ENCODE measurements at regions not wholly inside any gene's neighbourhood (a gene's known extent, or its start where the extent isn't known, plus 50 kb on each side); places are given as distances from the start of the nearest gene placed in this dataset.
A peak's percentile ranks its signal among the peaks of the same experiment; 100 is the strongest.
"Not testable (repeated sequence)": the region's sequence is repeated elsewhere in the genome, so short reads cannot be mapped to it uniquely, and the experiment has no call there.

DNA sequence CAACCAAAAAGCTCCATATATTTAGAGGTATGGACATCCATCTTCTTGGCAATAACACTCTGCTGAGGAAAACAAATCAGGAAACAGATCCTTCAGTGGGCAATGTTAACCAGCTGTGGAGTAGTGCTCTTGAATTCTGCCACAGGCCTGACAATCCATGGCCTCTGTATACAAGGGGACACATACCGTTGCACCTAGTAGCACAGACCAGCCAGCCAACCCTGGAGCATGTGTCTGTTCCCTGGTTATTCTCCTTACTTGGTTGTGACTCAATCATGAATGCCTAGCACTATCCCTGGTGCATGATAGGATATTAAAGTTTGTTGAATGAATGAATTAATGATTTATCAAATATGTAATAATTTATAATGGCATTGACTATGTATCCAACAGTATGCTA, 261.4 kb upstream of the MGAT5 start:
- Histone ChIP-seq H3K9me3 (no peaks in the 10 kb centered on the region), H3K4me3 (no peak overlapping the region), H3K27ac (no peak overlapping the region), H3K4me1 (peaks cover 0 to 8% (median 0%) of the 10 kb centered on the region in 3 donors), H3K36me3 (no peaks in the 10 kb centered on the region), H3K27me3 (no peaks in the 10 kb centered on the region)
- TF ChIP-seq POLR2A (IDR thresholded peaks at IDR 0.05), result no peak
- no peak for TF ChIP-seq POLR2AphosphoS5 (IDR thresholded peaks at IDR 0.05)
- TF ChIP-seq, protein P1, sequence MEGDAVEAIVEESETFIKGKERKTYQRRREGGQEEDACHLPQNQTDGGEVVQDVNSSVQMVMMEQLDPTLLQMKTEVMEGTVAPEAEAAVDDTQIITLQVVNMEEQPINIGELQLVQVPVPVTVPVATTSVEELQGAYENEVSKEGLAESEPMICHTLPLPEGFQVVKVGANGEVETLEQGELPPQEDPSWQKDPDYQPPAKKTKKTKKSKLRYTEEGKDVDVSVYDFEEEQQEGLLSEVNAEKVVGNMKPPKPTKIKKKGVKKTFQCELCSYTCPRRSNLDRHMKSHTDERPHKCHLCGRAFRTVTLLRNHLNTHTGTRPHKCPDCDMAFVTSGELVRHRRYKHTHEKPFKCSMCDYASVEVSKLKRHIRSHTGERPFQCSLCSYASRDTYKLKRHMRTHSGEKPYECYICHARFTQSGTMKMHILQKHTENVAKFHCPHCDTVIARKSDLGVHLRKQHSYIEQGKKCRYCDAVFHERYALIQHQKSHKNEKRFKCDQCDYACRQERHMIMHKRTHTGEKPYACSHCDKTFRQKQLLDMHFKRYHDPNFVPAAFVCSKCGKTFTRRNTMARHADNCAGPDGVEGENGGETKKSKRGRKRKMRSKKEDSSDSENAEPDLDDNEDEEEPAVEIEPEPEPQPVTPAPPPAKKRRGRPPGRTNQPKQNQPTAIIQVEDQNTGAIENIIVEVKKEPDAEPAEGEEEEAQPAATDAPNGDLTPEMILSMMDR (IDR thresholded peaks at IDR 0.05), result no peak
- TF ChIP-seq EP300 (IDR thresholded peaks at IDR 0.05), result no peak
- no peak for ATAC-seq
- 83 to 100% methylated on average over 1 of the region's 1 CpG for WGBS, 2 donors (ENCODE audit: low coverage in 1 of 2)

DNA sequence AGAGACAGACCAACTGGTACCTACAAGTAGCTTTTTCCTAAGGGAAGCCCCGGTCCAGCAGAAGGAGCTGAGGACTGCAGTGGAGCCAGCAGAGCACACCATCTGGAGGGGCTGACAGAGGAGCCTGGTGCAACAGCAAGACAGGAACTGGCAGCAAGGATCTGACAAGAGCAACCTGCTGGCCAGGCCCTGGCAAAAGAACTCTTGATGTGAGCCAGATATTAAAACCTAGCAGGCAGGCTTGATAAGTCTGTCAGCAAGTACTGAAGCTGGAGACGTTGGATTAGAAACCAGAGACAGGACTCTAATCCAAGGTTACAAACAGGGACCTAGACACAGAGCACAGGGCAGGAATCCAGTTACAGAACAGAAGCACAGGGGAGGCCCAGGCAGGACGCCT, 260.7 kb upstream of the MGAT5 start:
- H3K4me3 ChIP-seq, result no peak overlapping the region

DNA sequence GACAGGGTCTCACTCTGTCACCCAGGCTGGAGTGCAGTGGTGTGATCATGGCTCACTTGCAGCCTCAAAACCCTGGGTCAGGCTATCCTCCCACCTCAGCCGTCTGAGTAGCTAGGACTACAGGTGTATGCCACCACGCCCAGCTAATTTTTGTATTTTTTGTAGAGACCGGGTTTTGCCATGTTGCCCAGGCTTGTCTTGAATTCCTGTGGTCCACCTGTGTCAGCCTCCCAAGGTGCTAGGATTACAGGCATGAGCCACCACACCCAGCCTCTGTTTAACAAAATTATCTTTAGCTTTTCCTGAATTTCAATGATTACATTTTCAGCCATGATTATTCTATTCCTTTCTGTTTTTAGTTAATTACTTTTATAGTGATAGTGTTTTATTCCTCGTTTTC, 255.1 kb upstream of the MGAT5 start:
- H3K27ac ChIP-seq, H3K4me1 ChIP-seq, H3K4me3 ChIP-seq, H3K27me3 ChIP-seq, H3K9me3 ChIP-seq, H3K36me3 ChIP-seq, ATAC-seq: not testable (repeated sequence)
- 70 to 82% methylated on average over 1 to 4 of the region's 4 CpGs for WGBS, 2 donors (ENCODE audit: low coverage in 1 of 2)

More for the DNA sequence above, 260.7 kb upstream of the MGAT5 start:
- H3K4me1 ChIP-seq, result peaks cover 0 to 8% (median 0%) of the 10 kb centered on the region in 3 donors
- peak; percentile 48 for ATAC-seq
- H3K27ac ChIP-seq, result no peak overlapping the region
- WGBS, 2 donors (ENCODE audit: low coverage in 1 of 2), result 19 to 29% methylated on average over 3 of the region's 3 CpGs
- H3K9me3 ChIP-seq, result no peaks in the 10 kb centered on the region
- H3K36me3 ChIP-seq, result no peaks in the 10 kb centered on the region
- TF ChIP-seq, protein P1 (IDR thresholded peaks at IDR 0.05), result no peak
- TF ChIP-seq EP300 (IDR thresholded peaks at IDR 0.05), result no peak
- TF ChIP-seq POLR2AphosphoS5 (IDR thresholded peaks at IDR 0.05), result no peak
- no peak for TF ChIP-seq POLR2A (IDR thresholded peaks at IDR 0.05)
- no peaks in the 10 kb centered on the region for H3K27me3 ChIP-seq

DNA sequence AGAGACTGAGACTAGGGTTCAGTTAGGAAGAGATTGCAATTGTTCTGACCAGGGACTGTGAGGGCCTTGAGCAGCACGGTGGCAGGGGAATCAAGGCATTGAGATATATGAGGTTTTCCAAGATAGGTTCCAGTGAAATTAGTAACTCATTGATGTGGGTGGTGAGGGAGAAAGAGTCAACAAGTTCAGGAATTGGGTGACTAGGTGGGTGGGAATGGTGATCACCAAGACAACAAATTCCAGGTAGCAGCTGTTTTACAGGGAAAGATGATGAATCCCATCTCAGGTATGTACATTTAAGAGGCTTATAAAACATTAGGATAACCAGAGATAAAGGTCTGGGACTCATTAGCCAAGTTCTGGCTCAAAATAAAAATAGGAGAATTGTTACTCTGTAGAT, 251.5 kb upstream of the MGAT5 start:
- no peak for ATAC-seq
- Histone ChIP-seq H3K4me3 (no peak overlapping the region), H3K4me1 (no peaks in the 10 kb centered on the region), H3K27ac (no peak overlapping the region), H3K36me3 (no peaks in the 10 kb centered on the region), H3K9me3 (no peaks in the 10 kb centered on the region), H3K27me3 (no peaks in the 10 kb centered on the region)
- 100% methylated on average over 1 of the region's 1 CpG for WGBS, 2 donors (ENCODE audit: low coverage in 1 of 2)
- no peak for TF ChIP-seq POLR2A (IDR thresholded peaks at IDR 0.05)
- no peak for TF ChIP-seq POLR2AphosphoS5 (IDR thresholded peaks at IDR 0.05)
- TF ChIP-seq, protein P1 (IDR thresholded peaks at IDR 0.05), result no peak
- no peak for TF ChIP-seq EP300 (IDR thresholded peaks at IDR 0.05)

DNA sequence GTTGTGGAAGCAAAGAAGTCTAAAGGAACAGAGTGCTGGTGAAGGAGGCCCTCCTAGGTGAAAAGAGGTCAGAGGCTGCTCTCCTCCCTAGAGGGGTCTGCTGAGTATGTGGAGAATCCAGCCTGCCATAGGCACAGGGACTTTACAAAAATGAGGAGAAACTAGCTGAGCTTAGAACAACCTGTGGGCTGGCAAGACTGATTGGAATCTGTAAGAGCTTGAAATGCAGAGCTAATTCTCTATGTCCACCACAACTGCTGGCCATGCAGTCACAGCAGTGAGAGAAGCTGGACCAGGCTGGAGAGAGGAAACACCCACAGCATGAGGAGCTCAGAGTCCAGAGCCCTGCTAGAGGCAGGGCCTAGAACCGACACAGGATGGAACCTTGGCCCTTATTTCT, 251.0 kb upstream of the MGAT5 start:
- no peaks in the 10 kb centered on the region for H3K27me3 ChIP-seq
- H3K4me1 ChIP-seq, result no peaks in the 10 kb centered on the region
- no peaks in the 10 kb centered on the region for H3K36me3 ChIP-seq
- 0% methylated on average over 1 of the region's 1 CpG; no CpG with 5 or more reads in 1 of the 2 donors for WGBS, 2 donors (ENCODE audit: low coverage in 1 of 2)
- H3K27ac ChIP-seq, result no peak overlapping the region
- no peak for ATAC-seq
- TF ChIP-seq, protein P1 (IDR thresholded peaks at IDR 0.05), result no peak
- TF ChIP-seq EP300 (IDR thresholded peaks at IDR 0.05) (no peak), POLR2A (IDR thresholded peaks at IDR 0.05) (no peak), POLR2AphosphoS5 (IDR thresholded peaks at IDR 0.05) (no peak)
- H3K9me3 ChIP-seq, result no peaks in the 10 kb centered on the region
- H3K4me3 ChIP-seq, result no peak overlapping the region

Measured in gastroesophageal sphincter (tissue), 4 donors.